Esophagus (tissue), 2 donors: ENCODE measurements at regions not wholly inside any gene's neighbourhood (a gene's known extent, or its start where the extent isn't known, plus 50 kb on each side); places are given as distances from the start of the nearest gene placed in this dataset.

Experiments
- H3K27ac ChIP-seq, 2 donors: one replicate each; pipeline ENCODE4 v1.5.1; 2013; ENCODE audit warnings: low read depth in 2 of 2, mild to moderate bottlenecking in 2 of 2, inconsistent platforms in 1 of 2, low read length in 1 of 2, moderate library complexity in 1 of 2
- H3K27me3 ChIP-seq, 2 donors: one replicate each; pipeline ENCODE4 v1.6.1; 2013; ENCODE audit warnings: low read length in 2 of 2, control low read depth in 1 of 2, mild to moderate bottlenecking in 1 of 2; ENCODE audit not compliant: insufficient read depth in 2 of 2, control insufficient read depth in 1 of 2
- H3K36me3 ChIP-seq, 2 donors: one replicate each; pipeline ENCODE4 v1.6.1; 2013; ENCODE audit warnings: low read length in 1 of 2; ENCODE audit not compliant: control insufficient read depth in 2 of 2, insufficient read depth in 2 of 2
- H3K4me1 ChIP-seq, 2 donors: one replicate each; pipeline ENCODE4 v1.6.1; 2013; ENCODE audit warnings: low read length in 1 of 2; ENCODE audit not compliant: control insufficient read depth in 2 of 2, insufficient read depth in 2 of 2
- H3K4me3 ChIP-seq, 2 donors: one replicate each; pipeline ENCODE4 v1.5.1; 2013; ENCODE audit warnings: low read length in 2 of 2, mild to moderate bottlenecking in 2 of 2, low read depth in 1 of 2, moderate library complexity in 1 of 2
- H3K9me3 ChIP-seq, 2 donors: one replicate each; pipeline ENCODE4 v1.6.1; 2013; ENCODE audit warnings: mild to moderate bottlenecking in 2 of 2, low read depth in 1 of 2, low read length in 1 of 2, moderate library complexity in 1 of 2; ENCODE audit not compliant: control insufficient read depth in 2 of 2, insufficient read depth in 1 of 2
- WGBS, 2 donors: extraction: QIAGEN DNeasy Blood & Tissue Kit; methylation state at CpG; one replicate each; pipeline ENCODE4 v1.1.7; 2013; 5-methylcytosine and 5-hydroxymethylcytosine counted together
- donor health status: healthy with polysubstance abuse.
- donor health status: Bipolar disorder and iron deficiency.

DNA sequence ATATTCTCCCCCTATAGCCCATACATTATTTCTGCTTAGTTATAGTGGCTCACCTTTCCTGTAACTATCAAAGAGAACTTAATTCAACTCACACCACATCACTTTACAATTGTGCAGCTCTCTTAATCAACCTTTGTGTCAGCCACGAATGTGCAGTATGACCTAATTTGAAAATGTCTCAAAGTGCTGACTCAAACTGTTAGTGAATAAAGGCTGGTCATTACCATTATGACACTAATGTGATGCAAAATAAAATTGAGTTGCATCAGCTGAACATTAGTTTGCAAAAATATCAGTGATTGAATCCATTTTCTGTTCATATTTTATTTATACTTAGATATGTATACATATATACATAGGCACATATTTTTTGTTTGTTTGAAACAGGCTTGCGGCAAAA is 251.8 kb downstream of the MEIS1 start:
- Histone ChIP-seq H3K9me3 (no peaks in the 10 kb centered on the region), H3K4me1 (no peaks in the 10 kb centered on the region), H3K36me3 (no peaks in the 10 kb centered on the region), H3K27ac (no peak overlapping the region), H3K4me3 (no peak overlapping the region), H3K27me3 (no peaks in the 10 kb centered on the region)
- WGBS, 2 donors: 64 to 70% methylated on average over 2 of the region's 2 CpGs

DNA sequence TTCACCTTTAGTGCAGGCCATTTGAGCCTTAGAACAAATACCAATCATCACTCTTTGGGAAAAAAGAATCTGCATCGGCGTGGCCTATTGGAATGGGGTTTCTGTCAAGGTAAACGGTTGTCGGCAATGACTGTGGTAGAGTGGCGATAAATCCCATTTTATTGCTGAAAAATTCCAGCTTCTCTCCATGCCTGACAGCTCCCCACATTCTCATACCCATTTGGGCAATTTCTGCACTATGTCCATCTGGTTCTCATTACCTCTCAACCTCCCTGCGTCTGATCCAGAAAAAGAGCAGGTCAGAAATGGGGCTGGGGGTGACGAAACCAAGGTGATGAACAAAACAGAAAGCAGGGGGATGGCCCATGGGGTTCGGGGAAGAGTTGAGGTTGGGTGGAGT is 254.0 kb downstream of the MEIS1 start:
- Histone ChIP-seq H3K4me3 (no peak overlapping the region), H3K4me1 (no peaks in the 10 kb centered on the region), H3K36me3 (no peaks in the 10 kb centered on the region), H3K9me3 (no peaks in the 10 kb centered on the region), H3K27ac (no peak overlapping the region), H3K27me3 (no peaks in the 10 kb centered on the region)
- 88 to 91% methylated on average over 8 of the region's 8 CpGs for WGBS, 2 donors

DNA sequence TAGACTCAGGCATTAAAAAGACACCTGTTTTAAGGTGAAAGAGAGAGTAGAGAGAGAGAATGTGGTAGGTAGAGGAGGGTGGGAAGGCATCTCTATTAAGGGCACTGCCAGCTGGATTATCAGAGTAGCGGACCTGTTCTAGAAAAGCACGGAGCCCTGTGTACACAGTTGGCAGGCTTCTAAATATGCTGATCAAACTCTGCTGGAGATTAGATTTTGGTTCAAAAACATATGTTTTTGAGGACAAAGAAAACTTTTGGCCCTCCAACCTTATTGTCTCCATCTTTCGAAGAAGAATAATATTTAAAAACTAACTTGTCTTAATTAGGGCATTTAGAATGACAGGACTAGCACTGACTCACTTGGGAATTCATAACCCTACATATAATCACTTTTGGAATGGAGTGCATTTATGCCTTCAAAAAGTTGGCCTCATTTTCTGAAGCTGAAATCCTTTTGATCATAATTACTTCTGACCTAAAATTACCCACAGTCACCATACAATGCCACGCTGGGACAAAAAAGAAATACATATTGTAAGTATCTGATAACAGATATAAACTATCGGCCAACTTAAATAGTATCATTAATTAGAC is 254.6 kb downstream of the MEIS1 start:
- no peaks in the 10 kb centered on the region for H3K36me3 ChIP-seq
- H3K4me3 ChIP-seq: no peak overlapping the region
- H3K27me3 ChIP-seq: no peaks in the 10 kb centered on the region
- no peak overlapping the region for H3K27ac ChIP-seq
- no peaks in the 10 kb centered on the region for H3K4me1 ChIP-seq
- H3K9me3 ChIP-seq: no peaks in the 10 kb centered on the region
- 62 to 63% methylated on average over 5 of the region's 5 CpGs for WGBS, 2 donors

DNA sequence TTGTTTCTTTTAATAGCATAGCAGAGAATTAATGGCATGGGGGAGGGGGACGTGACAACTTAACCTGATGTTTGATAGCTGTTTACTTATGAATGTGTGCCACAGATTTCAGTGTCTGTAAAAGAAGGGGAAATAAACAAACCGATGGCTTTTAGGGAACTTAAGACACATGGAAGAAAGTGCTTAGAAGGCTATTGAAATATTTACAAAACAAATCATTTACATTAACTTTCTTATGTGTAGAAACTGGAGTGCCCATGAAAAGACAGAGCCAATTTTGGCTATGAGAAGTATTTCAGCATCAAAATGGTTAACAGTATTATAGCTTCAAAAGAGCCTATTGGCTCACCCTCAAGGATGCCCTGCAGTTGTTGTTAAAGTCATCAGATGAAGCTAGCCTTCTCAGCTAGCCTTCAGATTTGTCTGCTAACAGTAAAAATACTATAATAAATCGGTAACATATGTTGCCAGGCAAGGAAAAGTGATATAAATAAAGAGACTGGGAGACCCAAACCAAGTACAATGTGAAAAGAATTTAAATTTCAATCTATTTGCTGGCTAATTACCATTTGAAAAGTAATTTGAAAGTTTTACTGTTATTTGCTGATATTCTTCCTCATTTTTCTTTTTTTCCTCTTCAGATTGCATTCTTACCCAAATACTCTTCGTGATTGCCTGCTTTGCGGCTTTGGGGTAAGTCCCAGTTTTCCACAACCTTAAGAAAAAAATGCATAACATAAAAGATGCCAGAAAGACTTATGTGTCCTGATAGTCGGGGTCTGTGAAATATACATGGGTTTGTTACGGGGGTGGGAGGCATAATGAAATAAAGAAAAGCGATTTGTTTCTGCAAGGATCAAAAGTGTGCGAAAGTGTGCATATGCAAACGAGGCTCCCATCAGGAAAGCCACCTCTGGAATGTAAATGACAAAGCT is 256.4 kb downstream of the MEIS1 start:
- H3K27me3 ChIP-seq: no peaks in the 10 kb centered on the region
- no peaks in the 10 kb centered on the region for H3K9me3 ChIP-seq
- H3K4me3 ChIP-seq: no peak overlapping the region
- H3K4me1 ChIP-seq: no peaks in the 10 kb centered on the region
- WGBS, 2 donors: 69 to 70% methylated on average over 10 of the region's 10 CpGs
- no peaks in the 10 kb centered on the region for H3K36me3 ChIP-seq
- H3K27ac ChIP-seq: no peak overlapping the region

DNA sequence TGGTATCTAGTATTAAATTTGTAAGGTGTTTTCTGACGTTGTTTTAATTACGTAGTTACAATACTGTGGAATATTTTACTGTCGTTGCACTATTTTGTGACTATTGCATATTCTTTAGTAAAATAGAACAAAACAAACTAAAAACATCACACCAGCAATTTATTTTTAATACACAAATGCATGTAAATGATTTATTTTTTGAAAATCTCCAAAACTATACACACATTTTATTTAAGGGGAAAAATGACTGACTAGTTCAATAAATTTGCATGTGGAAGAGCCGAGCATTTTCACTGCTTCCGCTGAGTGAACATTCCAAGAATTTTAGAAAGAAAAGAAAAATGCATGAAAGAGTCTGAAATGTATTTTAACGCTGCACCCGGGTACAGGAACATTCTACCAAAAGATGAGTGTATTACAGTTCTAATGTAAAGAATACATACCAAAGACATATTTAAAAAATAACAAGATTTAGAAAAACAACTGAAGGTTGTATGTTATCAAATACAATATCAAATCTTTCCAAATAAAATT is 257.7 kb downstream of the MEIS1 start:
- 75 to 82% methylated on average over 7 of the region's 7 CpGs for WGBS, 2 donors
- no peaks in the 10 kb centered on the region for H3K4me1 ChIP-seq
- no peaks in the 10 kb centered on the region for H3K36me3 ChIP-seq
- H3K27me3 ChIP-seq: no peaks in the 10 kb centered on the region
- H3K4me3 ChIP-seq: no peak overlapping the region
- H3K9me3 ChIP-seq: no peaks in the 10 kb centered on the region
- H3K27ac ChIP-seq: no peak overlapping the region

DNA sequence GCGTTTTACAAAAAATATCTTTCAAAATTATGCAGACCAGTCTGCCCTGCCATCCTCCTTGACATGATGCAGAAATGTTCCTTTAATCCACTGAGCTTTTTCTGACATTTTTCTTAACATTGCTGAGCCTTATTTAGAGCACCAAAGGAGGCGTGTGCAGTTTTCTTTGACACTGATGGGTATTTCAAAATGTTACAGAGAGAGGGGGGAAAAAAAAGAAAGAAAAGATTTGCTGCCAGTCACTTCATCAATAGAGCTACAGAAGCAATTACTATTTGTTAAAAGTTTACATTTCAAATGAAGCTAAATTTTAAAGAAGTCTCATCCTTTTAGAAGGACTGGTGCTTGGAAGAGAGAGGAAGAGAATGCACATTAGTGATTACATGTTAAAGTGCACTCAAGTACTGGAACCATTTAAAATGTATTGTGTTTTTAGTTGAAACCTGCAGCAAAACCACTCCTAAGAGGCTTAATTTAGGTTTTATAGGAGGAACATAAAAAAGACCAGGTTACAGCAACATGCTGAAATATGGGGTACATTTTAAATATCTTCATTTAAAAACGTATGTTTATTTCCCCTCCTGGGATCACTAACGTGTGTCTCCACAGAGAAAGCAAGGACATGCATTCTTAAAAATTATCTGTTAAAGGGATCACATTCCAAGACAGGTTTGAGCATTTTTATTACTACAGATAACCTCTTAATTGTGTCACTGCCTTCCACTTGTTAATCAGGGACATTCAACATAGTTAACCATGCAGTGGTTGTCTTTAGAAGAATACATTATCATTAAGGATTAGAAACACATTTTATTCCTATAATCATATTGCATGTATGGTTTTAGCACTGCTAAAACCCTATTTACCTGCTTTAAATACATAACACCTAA is 258.4 kb downstream of the MEIS1 start:
- Histone ChIP-seq H3K27ac (no peak overlapping the region), H3K4me3 (no peak overlapping the region), H3K27me3 (no peaks in the 10 kb centered on the region), H3K36me3 (no peaks in the 10 kb centered on the region), H3K9me3 (no peaks in the 10 kb centered on the region), H3K4me1 (no peaks in the 10 kb centered on the region)
- 74 to 76% methylated on average over 4 of the region's 4 CpGs for WGBS, 2 donors

DNA sequence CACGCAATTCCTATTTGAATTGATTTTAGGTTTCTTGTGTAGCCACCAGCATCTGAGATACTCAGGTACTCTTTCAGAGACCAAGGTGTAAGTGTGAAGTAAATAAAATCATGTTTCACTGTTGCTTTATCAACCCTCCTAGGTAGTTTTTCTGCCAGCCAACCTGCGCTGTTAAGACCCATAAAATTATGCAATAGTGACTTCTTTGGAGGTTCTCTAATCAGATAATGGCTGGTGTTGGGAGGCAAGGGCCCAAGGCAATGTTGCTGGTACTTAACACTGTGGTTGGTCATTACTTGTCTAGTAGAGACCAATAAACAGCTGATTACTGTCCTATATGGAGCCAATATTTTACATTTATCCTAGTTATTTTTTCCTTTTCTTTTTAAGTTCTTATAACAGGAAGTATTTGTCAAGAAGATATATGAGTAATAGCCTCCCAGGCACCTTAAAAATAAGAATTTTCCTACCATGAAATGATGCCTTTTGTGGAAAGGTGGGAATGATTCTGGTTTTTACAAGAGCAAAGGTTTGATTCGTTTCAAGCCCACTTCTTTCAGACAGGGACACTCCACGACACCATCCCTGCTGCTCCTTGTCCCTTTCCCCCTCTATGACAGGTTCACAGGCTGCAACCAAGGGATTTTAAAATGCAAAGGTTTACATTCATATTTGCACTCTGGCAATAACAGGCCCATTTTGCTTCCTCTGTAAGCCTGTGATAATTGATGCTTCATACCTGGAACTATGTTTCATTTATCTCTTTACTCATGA is 259.3 kb downstream of the MEIS1 start:
- Histone ChIP-seq H3K36me3 (no peaks in the 10 kb centered on the region), H3K27ac (no peak overlapping the region), H3K9me3 (no peaks in the 10 kb centered on the region), H3K4me1 (no peaks in the 10 kb centered on the region), H3K4me3 (no peak overlapping the region), H3K27me3 (no peaks in the 10 kb centered on the region)
- WGBS, 2 donors: 78 to 80% methylated on average over 4 of the region's 4 CpGs

DNA sequence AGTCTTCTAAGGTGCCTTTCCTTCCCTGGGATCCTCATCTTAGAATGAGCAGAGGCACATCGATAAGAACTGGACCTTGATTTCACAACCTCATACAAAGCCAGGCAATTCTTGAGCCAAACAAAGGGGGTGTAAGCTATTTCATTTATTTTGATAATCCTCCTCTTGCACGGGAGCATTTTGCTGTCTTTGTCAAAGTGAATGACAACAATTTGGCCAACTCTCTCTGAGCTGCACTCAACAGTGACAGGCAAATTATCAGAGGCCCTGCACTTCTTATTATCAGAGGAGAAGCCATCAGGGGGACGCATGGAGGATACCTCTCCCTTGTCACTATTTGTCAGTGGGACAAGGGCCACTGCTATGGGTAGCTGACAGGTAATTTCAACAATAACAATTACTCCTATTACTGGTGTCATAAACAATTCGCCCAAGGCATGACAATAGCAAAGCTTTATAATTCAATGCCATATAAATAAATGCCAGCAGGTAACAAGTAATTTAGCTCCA is 260.4 kb downstream of the MEIS1 start:
- Histone ChIP-seq H3K9me3 (no peaks in the 10 kb centered on the region), H3K36me3 (no peaks in the 10 kb centered on the region), H3K27ac (peak overlapping the region in 1 of 2 donors; percentile 15), H3K4me1 (no peaks in the 10 kb centered on the region), H3K27me3 (no peaks in the 10 kb centered on the region), H3K4me3 (no peak overlapping the region)
- WGBS, 2 donors: 69 to 74% methylated on average over 4 of the region's 4 CpGs
